ENCODE measurements at regions not wholly inside any gene's neighbourhood (a gene's known extent, or its start where the extent isn't known, plus 50 kb on each side); places are given as distances from the start of the nearest gene placed in this dataset.

GRCh38 chr6:132973514-132973993 is 159.2 kb downstream of the RPS12 start:
- DNase-seq (ENCODE audit: low spot score) = no peak

- DNase-seq (ENCODE audit: low spot score) = no peak
Observed at GRCh38 chr6:132974122-132974521, 159.8 kb downstream of the RPS12 start.

GRCh38 chr6:132977413-132977812 is 163.0 kb downstream of the RPS12 start:
- no peak for DNase-seq (ENCODE audit: low spot score)

GRCh38 chr6:132978685-132979084 is 164.3 kb downstream of the RPS12 start:
- DNase-seq (ENCODE audit: low spot score) = no peak

GRCh38 chr6:132993738-132994137 is 179.4 kb downstream of the RPS12 start:
- no peak for DNase-seq (ENCODE audit: low spot score)

GRCh38 chr6:132995009-132995408 is 180.6 kb downstream of the RPS12 start:
- DNase-seq (ENCODE audit: low spot score) = no peak

- DNase-seq (ENCODE audit: low spot score) = no peak
Observed at GRCh38 chr6:132995432-132995831, 181.1 kb downstream of the RPS12 start.

GRCh38 chr6:132998418-132998817 is 184.0 kb downstream of the RPS12 start:
- DNase-seq (ENCODE audit: low spot score) = no peak

- no peak for DNase-seq (ENCODE audit: low spot score)
Observed at GRCh38 chr6:133001040-133001565, 186.7 kb downstream of the RPS12 start.

- no peak for DNase-seq (ENCODE audit: low spot score)
Observed at GRCh38 chr6:133004304-133004884, 190.0 kb downstream of the RPS12 start.

- no peak for DNase-seq (ENCODE audit: low spot score)
Observed at GRCh38 chr6:133012774-133013173, 198.4 kb downstream of the RPS12 start.

GRCh38 chr6:133016631-133017030 is 202.3 kb downstream of the RPS12 start:
- DNase-seq (ENCODE audit: low spot score) = no peak

- no peak for DNase-seq (ENCODE audit: low spot score)
Observed at GRCh38 chr6:133017581-133017980, 203.2 kb downstream of the RPS12 start.

- no peak for DNase-seq (ENCODE audit: low spot score)
Observed at GRCh38 chr6:133026705-133027104, 212.3 kb downstream of the RPS12 start.

GRCh38 chr6:133033263-133033662 is 207.9 kb upstream of the EYA4 start:
- DNase-seq (ENCODE audit: low spot score) = no peak

GRCh38 chr6:133034509-133035206 is 206.5 kb upstream of the EYA4 start:
- DNase-seq (ENCODE audit: low spot score) = no peak

GRCh38 chr6:133040094-133040802 is 200.9 kb upstream of the EYA4 start:
- no peak for DNase-seq (ENCODE audit: low spot score)

GRCh38 chr6:133040803-133041419 is 200.2 kb upstream of the EYA4 start:
- DNase-seq (ENCODE audit: low spot score) = no peak

- no peak for DNase-seq (ENCODE audit: low spot score)
Observed at GRCh38 chr6:133042550-133043120, 198.5 kb upstream of the EYA4 start.

- DNase-seq (ENCODE audit: low spot score) = no peak
Observed at GRCh38 chr6:133046576-133046975, 194.6 kb upstream of the EYA4 start.

GRCh38 chr6:133047065-133047665 is 194.0 kb upstream of the EYA4 start:
- DNase-seq (ENCODE audit: low spot score) = no peak

Data from ureter (tissue), 1 donor.